ENCODE measurements at regions not wholly inside any gene's neighbourhood (a gene's known extent, or its start where the extent isn't known, plus 50 kb on each side); places are given as distances from the start of the nearest gene placed in this dataset.

DNA sequence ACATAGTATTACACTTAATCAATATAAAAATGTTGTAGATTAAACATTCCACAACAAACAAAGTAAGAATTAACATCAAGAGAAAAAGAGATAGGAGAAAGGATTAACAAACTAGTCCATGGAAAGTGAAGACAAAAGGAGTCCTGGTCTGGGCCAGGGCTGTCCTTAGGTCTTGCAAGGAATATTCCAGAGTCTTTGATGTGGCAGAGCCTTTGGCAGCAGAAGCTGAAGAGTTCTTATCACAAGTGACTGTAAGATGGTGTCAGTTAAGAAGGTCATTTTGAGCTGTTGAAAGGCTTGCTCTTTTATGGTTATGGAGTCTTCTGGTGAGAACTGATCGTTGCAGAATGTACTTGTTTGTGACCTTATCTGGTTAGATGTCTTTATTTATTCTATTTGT is 127.7 kb upstream of the LRRTM4 start:
- Mint-ChIP-seq H3K27ac (no peak overlapping the region), H3K36me3 (ENCODE audit: insufficient read depth in 1 of 3, low read depth in 3 of 3) (peaks cover 3 to 4% (median 4%) of the 10 kb centered on the region in 3 experiments; a peak in 3 of 7 replicates), H3K4me3 (no peak overlapping the region), H3K9me3 (peaks cover 3 to 5% of the 10 kb centered on the region in 2 experiments; a peak in 3 of 5 replicates), H3K27me3 (ENCODE audit: low read depth) (no peaks in the 10 kb centered on the region), H3K4me1 (no peaks in the 10 kb centered on the region)
- Histone ChIP-seq H3K4me1 (ENCODE audit: insufficient read depth, low read length) (no peaks in the 10 kb centered on the region), H3K9me3 (ENCODE audit: control insufficient read depth, low read depth, low read length) (no peaks in the 10 kb centered on the region), H3K9ac (ENCODE audit: extremely low read depth, insufficient read length, low read length) (no peak overlapping the region), H3T11ph (ENCODE audit: low read length) (no peak overlapping the region), H3K79me2 (ENCODE audit: insufficient read depth, low read length) (no peaks in the 10 kb centered on the region), H2AFZ (ENCODE audit: low read length) (no peak overlapping the region), H3K23ac (ENCODE audit: insufficient read length, low read depth, low read length) (no peak overlapping the region), H3K27ac (ENCODE audit: insufficient read length, low read depth, low read length) (no peak overlapping the region), H3K14ac (ENCODE audit: insufficient read depth, low read length) (no peak overlapping the region), H4K5ac (ENCODE audit: insufficient read length, low read depth, low read length) (no peak overlapping the region), H2BK5ac (ENCODE audit: insufficient read length, low read length) (no peak overlapping the region), H3K23me2 (ENCODE audit: insufficient read length, low read depth, low read length, poor library complexity, severe bottlenecking) (no peaks in the 10 kb centered on the region), H3K18ac (ENCODE audit: insufficient read length, low read depth, low read length) (no peak overlapping the region), H3K4me2 (ENCODE audit: insufficient read depth, insufficient read length, low read length) (no peak overlapping the region), H4K91ac (ENCODE audit: insufficient read length, low read depth, low read length) (no peak overlapping the region), H2BK120ac (ENCODE audit: low read depth, low read length, poor library complexity, severe bottlenecking) (no peak overlapping the region), H2BK15ac (ENCODE audit: low read depth, low read length) (no peak overlapping the region), H3K4ac (ENCODE audit: low read depth, low read length) (no peak overlapping the region), H3K56ac (ENCODE audit: insufficient read length, low read depth, low read length) (no peak overlapping the region), H4K20me1 (ENCODE audit: control insufficient read depth, insufficient read depth, insufficient read length) (no peaks in the 10 kb centered on the region), H4K8ac (replicated peaks; ENCODE audit: insufficient read length, low read depth, low read length) (no peak overlapping the region), H3K27me3 (ENCODE audit: insufficient read depth, low read length) (no peaks in the 10 kb centered on the region), H3K79me1 (ENCODE audit: insufficient read depth, low read depth, low read length, poor library complexity, severe bottlenecking) (no peaks in the 10 kb centered on the region), H2BK20ac (ENCODE audit: low read depth, low read length, poor library complexity, severe bottlenecking) (no peak overlapping the region), H2AK5ac (ENCODE audit: insufficient read length, low read length) (no peak overlapping the region), H2BK12ac (ENCODE audit: insufficient read length, low read depth, low read length) (no peak overlapping the region)
- WGBS (ENCODE audit: extremely low coverage, insufficient read length, low lambda C conversion rate), result no CpG with 5 or more reads among the region's 1 CpG
- no peak for TF ChIP-seq CTCF (conservative IDR thresholded peaks at IDR 0.05)
- no peak for DNase-seq

All from H9 (cell line).